Stimulated activated naive CD4-positive, alpha-beta T cell (primary cell): ENCODE measurements at regions not wholly inside any gene's neighbourhood (a gene's known extent, or its start where the extent isn't known, plus 50 kb on each side); places are given as distances from the start of the nearest gene placed in this dataset.

Experiments used
- DNase-seq, 6 experiments: peaks; one replicate each; lab custom pipeline; 2025; lab: John Stamatoyannopoulos, UW

DNA sequence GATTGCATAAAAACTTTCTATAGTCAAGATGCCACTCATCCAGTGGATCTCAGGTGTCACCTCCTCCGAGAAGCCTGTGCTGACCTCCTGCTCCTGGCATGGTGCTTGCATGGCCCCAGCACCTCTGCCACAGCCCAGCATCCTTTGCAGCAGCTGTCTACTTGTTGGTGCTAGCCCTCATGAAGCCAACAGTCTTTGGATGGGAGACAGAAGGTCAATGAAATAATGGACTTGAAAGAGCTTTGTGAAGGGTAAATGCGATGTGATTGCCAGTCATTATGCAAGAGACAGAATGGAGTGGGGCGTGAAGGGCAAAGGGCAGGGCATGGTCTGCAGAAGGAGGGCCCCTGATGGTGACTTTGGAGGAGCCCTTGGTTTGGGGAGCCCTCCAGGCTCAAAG, 63.0 kb upstream of the CLMN start:
- DNase-seq, result no peak

DNA sequence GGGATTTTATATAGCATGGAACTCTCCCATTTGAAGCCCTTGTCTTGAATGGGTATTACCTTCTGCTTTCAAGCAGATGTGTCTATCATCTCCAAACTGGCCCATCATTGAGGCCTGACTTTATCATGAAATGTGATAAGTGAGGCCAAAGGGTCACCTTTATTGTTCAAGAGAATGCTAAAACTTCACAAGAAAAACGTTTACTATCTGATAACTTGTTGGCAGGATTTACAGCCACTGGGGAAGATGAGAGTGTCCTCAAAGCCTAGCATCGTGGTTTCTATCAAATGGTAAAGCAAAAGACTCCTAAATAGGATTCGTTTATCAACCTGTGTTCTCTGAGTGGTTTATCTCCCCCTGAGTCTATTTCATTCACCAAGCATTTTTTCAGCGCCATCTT, 62.0 kb upstream of the CLMN start:
- no peak for DNase-seq

DNA sequence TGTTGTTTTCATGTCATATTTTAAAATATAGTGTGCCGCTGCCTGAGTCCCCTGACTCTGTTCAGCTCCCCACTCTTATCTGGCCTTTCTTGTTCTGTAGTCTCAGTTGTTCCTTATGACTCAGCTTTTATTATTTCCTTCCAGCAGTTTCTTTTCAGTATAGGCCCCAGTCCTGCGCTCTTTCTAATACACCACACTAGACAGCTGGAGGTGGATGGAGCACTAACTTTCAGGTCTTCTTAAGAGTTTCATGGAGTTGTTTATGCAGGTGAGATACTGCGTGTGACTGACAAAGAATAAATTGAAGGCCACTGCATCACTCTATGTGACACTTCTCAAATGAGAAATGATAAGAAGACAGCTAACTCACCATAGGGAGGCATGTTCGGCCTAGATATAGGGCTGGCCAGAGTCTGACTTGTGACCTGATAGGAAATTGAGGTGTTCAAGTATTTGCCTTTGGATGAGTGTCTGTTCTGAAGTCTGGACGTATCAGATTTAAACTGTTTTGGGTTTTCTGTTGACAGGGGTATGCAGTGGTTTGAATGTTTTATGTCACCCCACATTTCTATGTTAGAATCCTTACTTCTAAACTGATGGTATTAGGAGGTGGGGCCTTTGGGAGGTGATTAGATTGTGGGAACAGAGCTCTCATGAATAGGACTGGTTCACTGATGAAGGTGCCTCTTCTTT, 60.8 kb upstream of the CLMN start:
- DNase-seq, result no peak

DNA sequence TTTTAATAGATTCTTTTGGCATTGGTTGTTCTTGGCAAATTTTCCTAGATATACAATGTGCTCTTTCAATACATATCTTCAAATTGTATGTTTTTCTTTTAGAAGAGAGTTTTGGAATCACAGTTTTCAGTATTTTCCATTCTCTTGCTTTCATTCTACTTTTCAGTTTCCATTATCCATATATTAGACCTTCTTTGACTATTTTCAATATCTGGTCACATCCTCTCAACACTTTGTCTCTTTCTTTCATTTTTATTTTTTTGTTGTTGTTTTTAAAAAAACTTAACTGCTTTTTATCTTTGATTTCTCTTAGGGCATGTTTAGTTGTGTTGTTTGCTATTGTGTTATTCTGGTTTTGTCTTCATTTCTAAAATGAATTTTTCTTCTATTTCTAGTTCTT, 59.9 kb upstream of the CLMN start:
- DNase-seq, result no peak

DNA sequence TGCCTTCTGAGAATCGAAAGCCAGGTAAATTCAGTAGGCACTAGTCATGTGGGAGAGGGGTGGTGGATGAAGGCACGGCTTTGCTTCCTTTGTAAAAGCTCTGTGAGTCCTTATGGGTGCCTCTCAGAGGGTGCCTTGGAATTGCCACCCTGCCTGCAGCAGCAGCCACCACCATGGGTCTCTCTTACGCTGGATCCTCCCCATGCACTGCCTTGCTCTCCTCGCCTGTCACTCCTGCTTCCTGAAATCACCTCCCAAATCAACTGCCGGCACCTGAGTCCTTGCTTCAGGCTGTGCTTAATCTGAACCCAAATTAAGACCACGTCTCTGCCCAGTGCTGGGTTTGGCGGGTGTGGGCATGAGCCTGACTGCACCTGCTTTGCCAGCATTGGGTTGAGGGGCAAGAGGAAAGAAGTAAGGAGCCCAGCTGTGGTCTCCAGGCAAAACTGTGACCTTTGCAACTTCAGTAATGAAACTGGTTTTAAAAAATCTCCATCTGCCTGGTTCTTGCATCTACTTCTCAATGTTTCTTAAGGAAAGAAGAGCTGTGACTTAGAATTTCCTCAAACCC, 55.9 kb upstream of the CLMN start:
- no peak for DNase-seq

DNA sequence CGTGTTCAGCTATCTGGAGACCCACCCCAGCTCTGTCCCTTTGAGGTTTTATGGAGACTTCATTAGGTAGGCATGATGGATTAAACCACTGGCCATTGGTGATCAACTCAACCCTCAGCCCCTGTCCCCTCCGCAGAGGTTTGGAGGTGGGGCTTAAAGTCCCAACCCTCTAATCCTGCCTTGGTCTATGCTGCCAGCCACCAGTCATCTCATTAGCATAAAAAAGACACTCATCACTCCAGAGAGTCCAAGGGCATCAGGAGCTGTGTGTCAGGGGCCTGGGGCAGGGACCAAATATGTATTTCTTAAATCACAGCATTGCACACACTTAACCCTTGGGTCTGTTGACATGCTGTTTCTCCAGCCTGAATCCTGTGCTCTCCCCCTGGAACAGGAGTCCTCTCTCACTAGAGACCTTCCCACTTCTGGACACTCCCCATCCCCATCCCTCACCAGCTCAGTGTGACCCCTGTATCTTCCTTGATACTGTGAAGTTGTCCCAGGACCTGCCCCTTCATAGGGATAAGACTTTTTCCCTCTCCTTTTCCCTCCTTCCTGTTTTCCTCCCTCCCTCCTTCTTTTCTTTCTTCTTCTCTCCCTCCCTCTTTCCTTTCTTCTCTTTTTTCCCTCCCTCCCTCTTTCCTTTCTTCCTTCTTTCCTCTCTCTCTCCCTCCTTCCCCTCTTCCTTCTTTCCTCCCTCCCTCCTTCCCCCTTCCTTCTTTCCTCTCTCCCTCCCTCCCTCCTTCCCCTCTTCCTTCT, 54.7 kb upstream of the CLMN start:
- DNase-seq, result no peak

DNA sequence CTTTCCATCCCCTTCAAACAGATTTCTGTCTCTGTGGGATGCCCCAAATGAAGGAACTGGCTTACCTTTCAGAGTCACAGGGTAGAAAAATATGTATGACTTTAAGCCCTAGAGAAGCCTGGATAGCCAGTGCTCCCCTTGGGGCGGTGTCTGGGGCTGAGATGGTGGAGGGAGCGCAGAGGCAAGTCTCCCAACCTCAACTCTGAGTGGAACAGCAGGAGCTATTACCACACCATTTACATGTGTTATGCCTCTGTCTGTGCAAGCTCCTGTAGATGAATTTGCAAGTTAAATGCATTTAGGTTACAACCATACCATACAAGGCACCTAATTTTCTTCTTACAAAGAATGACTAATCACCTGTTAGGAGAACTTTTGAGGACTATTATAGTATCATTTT, 50.4 kb upstream of the CLMN start:
- DNase-seq, result no peak
